HepG2 (cell line): ENCODE measurements at regions not wholly inside any gene's neighbourhood (a gene's known extent, or its start where the extent isn't known, plus 50 kb on each side); places are given as distances from the start of the nearest gene placed in this dataset.

Source experiments
- ELF3 ChIP-seq: IDR thresholded peaks from 2 replicates; pipeline ENCODE4 v1.6.1; 2016; ENCODE audit warnings: missing genetic modification reagents, missing compliant biosample characterization
- MIXL1 ChIP-seq: IDR thresholded peaks from 2 replicates; pipeline ENCODE4 v1.6.1; 2016
- NCOR1 ChIP-seq: fragments of 200-600 bp; sonication (generic); IDR thresholded peaks from 2 replicates; pipeline ENCODE4 v1.7.0; 2017; ENCODE audit warnings: antibody characterized with exemption, low read length, borderline replicate concordance
- RXRA ChIP-seq: sonication (generic); formaldehyde crosslinking; IDR thresholded peaks from 2 replicates; pipeline ENCODE4 v1.5.1; 2020; ENCODE audit warnings: missing genetic modification reagents
- TBX3 ChIP-seq: fragments of 450-650 bp; IDR thresholded peaks from 2 replicates; pipeline ENCODE4 v1.6.1; 2017; ENCODE audit warnings: antibody characterized with exemption, mild to moderate bottlenecking, inconsistent platforms, borderline replicate concordance
- ZKSCAN8 ChIP-seq: IDR thresholded peaks from 2 replicates; pipeline ENCODE4 v1.6.1; 2016; ENCODE audit warnings: borderline replicate concordance, missing genetic modification reagents, missing compliant biosample characterization
- ZNF563 ChIP-seq: sonication (generic); formaldehyde crosslinking; IDR thresholded peaks from 2 replicates; pipeline ENCODE4 v1.8.0; 2022; ENCODE audit warnings: mild to moderate bottlenecking, moderate library complexity, missing genetic modification reagents
- ZSCAN22 ChIP-seq: sonication (generic); formaldehyde crosslinking; IDR thresholded peaks from 2 replicates; pipeline ENCODE4 v1.4.0; 2020; ENCODE audit warnings: mild to moderate bottlenecking, missing genetic modification reagents
- ZSCAN25 ChIP-seq: sonication (generic); formaldehyde crosslinking; IDR thresholded peaks from 2 replicates; pipeline ENCODE4 v1.8.0; 2022; ENCODE audit warnings: mild to moderate bottlenecking, missing genetic modification reagents
- TF ChIP-seq, protein P1 (sequence below): sonication (generic); formaldehyde crosslinking; IDR thresholded peaks from 2 replicates; pipeline ENCODE4 v1.5.0; 2020; ENCODE audit warnings: missing genetic modification reagents
- TF ChIP-seq, protein P2 (sequence below): sonication (generic); formaldehyde crosslinking; IDR thresholded peaks from one replicate; pipeline ENCODE4 v1.5.1; 2020; ENCODE audit warnings: mild to moderate bottlenecking, missing genetic modification reagents; ENCODE audit errors: not compliant biosample characterization
- TF ChIP-seq, protein P3 (sequence below): sonication (generic); formaldehyde crosslinking; IDR thresholded peaks from 2 replicates; pipeline ENCODE4 v1.4.0; 2020; ENCODE audit warnings: missing genetic modification reagents
- TF ChIP-seq, protein P4 (sequence below): IDR thresholded peaks from 2 replicates; pipeline ENCODE4 v1.4.0; 2020; ENCODE audit warnings: mild to moderate bottlenecking, missing genetic modification reagents
- TF ChIP-seq, protein P5 (sequence below): sonication (generic); formaldehyde crosslinking; IDR thresholded peaks from 2 replicates; pipeline ENCODE4 v1.8.1; 2023; ENCODE audit warnings: mild to moderate bottlenecking, missing genetic modification reagents

DNA sequence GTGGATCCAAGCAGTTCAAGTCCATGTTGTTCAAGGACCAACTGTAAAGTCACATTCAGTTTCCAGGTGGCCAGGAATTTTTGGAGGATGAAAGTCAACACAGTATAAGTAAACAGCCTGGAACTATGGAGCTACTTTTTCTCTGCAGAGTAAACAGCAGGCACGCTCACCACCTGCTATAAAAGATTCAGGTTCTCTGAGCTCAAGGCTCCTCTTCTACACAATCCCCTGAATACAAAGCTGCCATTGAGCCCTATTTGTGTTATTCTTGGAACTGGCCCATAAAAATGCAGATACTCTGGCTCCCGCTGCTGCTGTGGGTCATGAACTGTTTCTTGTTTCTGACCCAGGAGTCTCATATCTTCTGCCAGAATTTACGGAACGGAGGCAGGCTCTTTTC lies 56.9 kb upstream of the PRR5 start (continued):
- TF ChIP-seq, protein P1, sequence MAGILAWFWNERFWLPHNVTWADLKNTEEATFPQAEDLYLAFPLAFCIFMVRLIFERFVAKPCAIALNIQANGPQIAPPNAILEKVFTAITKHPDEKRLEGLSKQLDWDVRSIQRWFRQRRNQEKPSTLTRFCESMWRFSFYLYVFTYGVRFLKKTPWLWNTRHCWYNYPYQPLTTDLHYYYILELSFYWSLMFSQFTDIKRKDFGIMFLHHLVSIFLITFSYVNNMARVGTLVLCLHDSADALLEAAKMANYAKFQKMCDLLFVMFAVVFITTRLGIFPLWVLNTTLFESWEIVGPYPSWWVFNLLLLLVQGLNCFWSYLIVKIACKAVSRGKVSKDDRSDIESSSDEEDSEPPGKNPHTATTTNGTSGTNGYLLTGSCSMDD: no peak
- TF ChIP-seq NCOR1 (peak; percentile 34; the same call in 1 of the 2 replicates), MIXL1 (CRISPR knock-in tag) (0 out of 2 replicates have a peak, but pooled peaks have one; percentile 17), ZNF563 (CRISPR knock-in tag) (no peak), ZSCAN22 (CRISPR knock-in tag) (no peak), ZKSCAN8 (CRISPR knock-in tag) (peak; percentile 92; the same call in 1 of the 2 replicates), ELF3 (CRISPR knock-in tag) (peak; percentile 38; the same call in 1 of the 2 replicates), RXRA (CRISPR knock-in tag) (no peak; the same call in 1 of the 2 replicates), TBX3 (no peak), ZSCAN25 (CRISPR knock-in tag) (no peak)
- TF ChIP-seq, protein P2, sequence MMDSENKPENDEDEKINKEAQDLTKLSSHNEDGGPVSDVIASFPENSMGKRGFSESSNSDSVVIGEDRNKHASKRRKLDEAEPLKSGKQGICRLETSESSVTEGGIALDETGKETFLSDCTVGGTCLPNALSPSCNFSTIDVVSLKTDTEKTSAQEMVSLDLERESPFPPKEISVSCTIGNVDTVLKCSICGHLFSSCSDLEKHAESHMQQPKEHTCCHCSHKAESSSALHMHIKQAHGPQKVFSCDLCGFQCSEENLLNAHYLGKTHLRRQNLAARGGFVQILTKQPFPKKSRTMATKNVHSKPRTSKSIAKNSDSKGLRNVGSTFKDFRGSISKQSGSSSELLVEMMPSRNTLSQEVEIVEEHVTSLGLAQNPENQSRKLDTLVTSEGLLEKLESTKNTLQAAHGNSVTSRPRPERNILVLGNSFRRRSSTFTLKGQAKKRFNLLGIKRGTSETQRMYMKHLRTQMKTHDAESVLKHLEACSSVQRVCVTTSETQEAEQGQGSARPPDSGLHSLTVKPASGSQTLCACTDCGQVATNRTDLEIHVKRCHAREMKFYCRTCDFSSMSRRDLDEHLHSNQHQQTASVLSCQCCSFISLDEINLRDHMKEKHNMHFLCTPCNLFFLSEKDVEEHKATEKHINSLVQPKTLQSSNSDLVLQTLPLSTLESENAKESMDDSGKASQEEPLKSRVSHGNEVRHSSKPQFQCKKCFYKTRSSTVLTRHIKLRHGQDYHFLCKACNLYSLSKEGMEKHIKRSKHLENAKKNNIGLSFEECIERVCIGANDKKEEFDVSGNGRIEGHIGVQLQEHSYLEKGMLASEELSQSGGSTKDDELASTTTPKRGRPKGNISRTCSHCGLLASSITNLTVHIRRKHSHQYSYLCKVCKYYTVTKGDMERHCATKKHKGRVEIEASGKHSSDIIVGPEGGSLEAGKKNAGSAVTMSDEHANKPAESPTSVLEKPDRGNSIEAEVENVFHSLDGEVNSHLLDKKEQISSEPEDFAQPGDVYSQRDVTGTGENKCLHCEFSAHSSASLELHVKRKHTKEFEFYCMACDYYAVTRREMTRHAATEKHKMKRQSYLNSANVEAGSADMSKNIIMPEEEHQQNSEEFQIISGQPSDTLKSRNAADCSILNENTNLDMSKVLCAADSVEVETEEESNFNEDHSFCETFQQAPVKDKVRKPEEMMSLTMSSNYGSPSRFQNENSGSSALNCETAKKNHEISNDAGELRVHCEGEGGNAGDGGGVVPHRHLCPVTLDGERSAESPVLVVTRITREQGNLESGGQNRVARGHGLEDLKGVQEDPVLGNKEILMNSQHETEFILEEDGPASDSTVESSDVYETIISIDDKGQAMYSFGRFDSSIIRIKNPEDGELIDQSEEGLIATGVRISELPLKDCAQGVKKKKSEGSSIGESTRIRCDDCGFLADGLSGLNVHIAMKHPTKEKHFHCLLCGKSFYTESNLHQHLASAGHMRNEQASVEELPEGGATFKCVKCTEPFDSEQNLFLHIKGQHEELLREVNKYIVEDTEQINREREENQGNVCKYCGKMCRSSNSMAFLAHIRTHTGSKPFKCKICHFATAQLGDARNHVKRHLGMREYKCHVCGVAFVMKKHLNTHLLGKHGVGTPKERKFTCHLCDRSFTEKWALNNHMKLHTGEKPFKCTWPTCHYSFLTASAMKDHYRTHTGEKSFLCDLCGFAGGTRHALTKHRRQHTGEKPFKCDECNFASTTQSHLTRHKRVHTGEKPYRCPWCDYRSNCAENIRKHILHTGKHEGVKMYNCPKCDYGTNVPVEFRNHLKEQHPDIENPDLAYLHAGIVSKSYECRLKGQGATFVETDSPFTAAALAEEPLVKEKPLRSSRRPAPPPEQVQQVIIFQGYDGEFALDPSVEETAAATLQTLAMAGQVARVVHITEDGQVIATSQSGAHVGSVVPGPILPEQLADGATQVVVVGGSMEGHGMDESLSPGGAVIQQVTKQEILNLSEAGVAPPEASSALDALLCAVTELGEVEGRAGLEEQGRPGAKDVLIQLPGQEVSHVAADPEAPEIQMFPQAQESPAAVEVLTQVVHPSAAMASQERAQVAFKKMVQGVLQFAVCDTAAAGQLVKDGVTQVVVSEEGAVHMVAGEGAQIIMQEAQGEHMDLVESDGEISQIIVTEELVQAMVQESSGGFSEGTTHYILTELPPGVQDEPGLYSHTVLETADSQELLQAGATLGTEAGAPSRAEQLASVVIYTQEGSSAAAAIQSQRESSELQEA (CRISPR knock-in tag): no peak
- TF ChIP-seq, protein P3, sequence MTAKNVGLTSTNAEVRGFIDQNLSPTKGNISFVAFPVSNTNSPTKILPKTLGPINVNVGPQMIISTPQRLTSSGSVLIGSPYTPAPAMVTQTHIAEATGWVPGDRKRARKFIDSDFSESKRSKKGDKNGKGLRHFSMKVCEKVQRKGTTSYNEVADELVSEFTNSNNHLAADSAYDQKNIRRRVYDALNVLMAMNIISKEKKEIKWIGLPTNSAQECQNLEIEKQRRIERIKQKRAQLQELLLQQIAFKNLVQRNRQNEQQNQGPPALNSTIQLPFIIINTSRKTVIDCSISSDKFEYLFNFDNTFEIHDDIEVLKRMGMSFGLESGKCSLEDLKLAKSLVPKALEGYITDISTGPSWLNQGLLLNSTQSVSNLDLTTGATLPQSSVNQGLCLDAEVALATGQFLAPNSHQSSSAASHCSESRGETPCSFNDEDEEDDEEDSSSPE (CRISPR knock-in tag): no peak
- TF ChIP-seq, protein P4, sequence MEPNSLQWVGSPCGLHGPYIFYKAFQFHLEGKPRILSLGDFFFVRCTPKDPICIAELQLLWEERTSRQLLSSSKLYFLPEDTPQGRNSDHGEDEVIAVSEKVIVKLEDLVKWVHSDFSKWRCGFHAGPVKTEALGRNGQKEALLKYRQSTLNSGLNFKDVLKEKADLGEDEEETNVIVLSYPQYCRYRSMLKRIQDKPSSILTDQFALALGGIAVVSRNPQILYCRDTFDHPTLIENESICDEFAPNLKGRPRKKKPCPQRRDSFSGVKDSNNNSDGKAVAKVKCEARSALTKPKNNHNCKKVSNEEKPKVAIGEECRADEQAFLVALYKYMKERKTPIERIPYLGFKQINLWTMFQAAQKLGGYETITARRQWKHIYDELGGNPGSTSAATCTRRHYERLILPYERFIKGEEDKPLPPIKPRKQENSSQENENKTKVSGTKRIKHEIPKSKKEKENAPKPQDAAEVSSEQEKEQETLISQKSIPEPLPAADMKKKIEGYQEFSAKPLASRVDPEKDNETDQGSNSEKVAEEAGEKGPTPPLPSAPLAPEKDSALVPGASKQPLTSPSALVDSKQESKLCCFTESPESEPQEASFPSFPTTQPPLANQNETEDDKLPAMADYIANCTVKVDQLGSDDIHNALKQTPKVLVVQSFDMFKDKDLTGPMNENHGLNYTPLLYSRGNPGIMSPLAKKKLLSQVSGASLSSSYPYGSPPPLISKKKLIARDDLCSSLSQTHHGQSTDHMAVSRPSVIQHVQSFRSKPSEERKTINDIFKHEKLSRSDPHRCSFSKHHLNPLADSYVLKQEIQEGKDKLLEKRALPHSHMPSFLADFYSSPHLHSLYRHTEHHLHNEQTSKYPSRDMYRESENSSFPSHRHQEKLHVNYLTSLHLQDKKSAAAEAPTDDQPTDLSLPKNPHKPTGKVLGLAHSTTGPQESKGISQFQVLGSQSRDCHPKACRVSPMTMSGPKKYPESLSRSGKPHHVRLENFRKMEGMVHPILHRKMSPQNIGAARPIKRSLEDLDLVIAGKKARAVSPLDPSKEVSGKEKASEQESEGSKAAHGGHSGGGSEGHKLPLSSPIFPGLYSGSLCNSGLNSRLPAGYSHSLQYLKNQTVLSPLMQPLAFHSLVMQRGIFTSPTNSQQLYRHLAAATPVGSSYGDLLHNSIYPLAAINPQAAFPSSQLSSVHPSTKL (CRISPR knock-in tag): peak; percentile 86
- TF ChIP-seq, protein P5, sequence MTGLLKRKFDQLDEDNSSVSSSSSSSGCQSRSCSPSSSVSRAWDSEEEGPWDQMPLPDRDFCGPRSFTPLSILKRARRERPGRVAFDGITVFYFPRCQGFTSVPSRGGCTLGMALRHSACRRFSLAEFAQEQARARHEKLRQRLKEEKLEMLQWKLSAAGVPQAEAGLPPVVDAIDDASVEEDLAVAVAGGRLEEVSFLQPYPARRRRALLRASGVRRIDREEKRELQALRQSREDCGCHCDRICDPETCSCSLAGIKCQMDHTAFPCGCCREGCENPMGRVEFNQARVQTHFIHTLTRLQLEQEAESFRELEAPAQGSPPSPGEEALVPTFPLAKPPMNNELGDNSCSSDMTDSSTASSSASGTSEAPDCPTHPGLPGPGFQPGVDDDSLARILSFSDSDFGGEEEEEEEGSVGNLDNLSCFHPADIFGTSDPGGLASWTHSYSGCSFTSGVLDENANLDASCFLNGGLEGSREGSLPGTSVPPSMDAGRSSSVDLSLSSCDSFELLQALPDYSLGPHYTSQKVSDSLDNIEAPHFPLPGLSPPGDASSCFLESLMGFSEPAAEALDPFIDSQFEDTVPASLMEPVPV (CRISPR knock-in tag): no peak
